DND-41 (cell line): ENCODE measurements at regions not wholly inside any gene's neighbourhood (a gene's known extent, or its start where the extent isn't known, plus 50 kb on each side); places are given as distances from the start of the nearest gene placed in this dataset.

ENCODE experiments used
- ATAC-seq: fragments of 200-7000 bp; cut with Tn5 transposase; 3 replicates; pipeline ENCODE4 v1.9.1; 2021; ENCODE audit warnings: low read depth; ENCODE audit not compliant: insufficient read depth
- DNase-seq: peaks from one replicate; pipeline ENCODE4 v3.0.0-alpha.2; 2020
- H2AFZ ChIP-seq: 2 replicates; pipeline ENCODE4 v1.6.0; 2012; ENCODE audit warnings: low read depth, low read length
- H3K27ac ChIP-seq: 2 replicates; pipeline ENCODE4 v1.5.1; 2012; ENCODE audit warnings: low read length, inconsistent platforms
- H3K27me3 ChIP-seq: fragments of 200-600 bp; sonication (generic); 2 replicates; pipeline ENCODE4 v1.6.0; 2012; ENCODE audit warnings: low read length, mild to moderate bottlenecking, inconsistent platforms; ENCODE audit not compliant: insufficient read depth, poor library complexity
- H3K36me3 ChIP-seq: 2 replicates; pipeline ENCODE4 v1.5.1; 2012; ENCODE audit warnings: low read length, inconsistent platforms; ENCODE audit not compliant: insufficient read depth
- H3K4me1 ChIP-seq: 2 replicates; pipeline ENCODE4 v1.5.1; 2012; ENCODE audit warnings: mild to moderate bottlenecking, low read length; ENCODE audit not compliant: insufficient read depth
- H3K4me2 ChIP-seq: 2 replicates; pipeline ENCODE4 v1.6.0; 2012; ENCODE audit warnings: mild to moderate bottlenecking, moderate library complexity, low read length, inconsistent platforms; ENCODE audit not compliant: insufficient read depth
- H3K4me3 ChIP-seq, 2 experiments: fragments of 200-600 bp in 1 of 2; shearing (Covaris generic) in 1 of 2; 2 replicates each; pipeline ENCODE4 v1.5.1; 2012 to 2016; ENCODE audit warnings: inconsistent platforms in 2 of 2, low read length in 2 of 2, mild to moderate bottlenecking in 2 of 2, low read depth in 1 of 2, moderate library complexity in 1 of 2
- H3K79me2 ChIP-seq: 2 replicates; pipeline ENCODE4 v1.6.0; 2012; ENCODE audit warnings: low read length, inconsistent platforms; ENCODE audit not compliant: insufficient read depth
- H3K9ac ChIP-seq: 2 replicates; pipeline ENCODE4 v1.6.0; 2012; ENCODE audit warnings: low read depth, mild to moderate bottlenecking, inconsistent platforms, low read length, moderate library complexity
- H3K9me3 ChIP-seq: 2 replicates; pipeline ENCODE4 v1.5.1; 2012; ENCODE audit warnings: low read length, moderate library complexity, mild to moderate bottlenecking, inconsistent platforms; ENCODE audit not compliant: insufficient read depth, severe bottlenecking
- H4K20me1 ChIP-seq: 2 replicates; pipeline ENCODE4 v1.6.0; 2012; ENCODE audit warnings: low read length; ENCODE audit not compliant: insufficient read depth
- CTCF ChIP-seq: IDR thresholded peaks from 2 replicates; pipeline ENCODE4 v1.5.1; 2012; ENCODE audit warnings: borderline replicate concordance, low read length, moderate library complexity, mild to moderate bottlenecking; ENCODE audit not compliant: poor library complexity, severe bottlenecking; ENCODE audit errors: extremely low read depth
- EZH2 ChIP-seq: IDR thresholded peaks from 3 replicates; pipeline ENCODE4 v1.6.1; 2012; ENCODE audit warnings: borderline replicate concordance, low read depth, mild to moderate bottlenecking, moderate library complexity, low read length, inconsistent platforms; ENCODE audit not compliant: severe bottlenecking

GRCh38 chr20:22248051-22248667 lies 336.2 kb downstream of the FOXA2 start:
- no peak overlapping the region for H2AFZ ChIP-seq
- TF ChIP-seq EZH2 (no peak), CTCF (peak; percentile 77)
- DNase-seq (no peak), ATAC-seq (no peak)
- no peaks in the 10 kb centered on the region for H3K27me3 ChIP-seq
- no peak overlapping the region for H3K9ac ChIP-seq
- peaks cover 19% of the 10 kb centered on the region for H3K4me1 ChIP-seq
- no peaks in the 10 kb centered on the region for H3K79me2 ChIP-seq
- no peaks in the 10 kb centered on the region for H3K9me3 ChIP-seq
- H3K4me3 ChIP-seq, result no peak overlapping the region
- H3K36me3 ChIP-seq, result no peaks in the 10 kb centered on the region
- H3K4me2 ChIP-seq, result no peak overlapping the region
- H3K27ac ChIP-seq, result no peak overlapping the region
- H4K20me1 ChIP-seq, result no peaks in the 10 kb centered on the region

GRCh38 chr20:22245139-22245538 lies 339.2 kb downstream of the FOXA2 start:
- Histone ChIP-seq H3K4me3 (no peak overlapping the region), H4K20me1 (no peaks in the 10 kb centered on the region), H3K79me2 (no peaks in the 10 kb centered on the region), H2AFZ (no peak overlapping the region), H3K27me3 (no peaks in the 10 kb centered on the region), H3K4me2 (no peak overlapping the region), H3K9me3 (no peaks in the 10 kb centered on the region), H3K4me1 (no peaks in the 10 kb centered on the region; the same call in 1 of the 2 replicates), H3K27ac (no peak overlapping the region), H3K36me3 (no peaks in the 10 kb centered on the region), H3K9ac (no peak overlapping the region)
- ATAC-seq (no peak), DNase-seq (no peak)
- no peak for TF ChIP-seq EZH2
- TF ChIP-seq CTCF, result no peak

DNA sequence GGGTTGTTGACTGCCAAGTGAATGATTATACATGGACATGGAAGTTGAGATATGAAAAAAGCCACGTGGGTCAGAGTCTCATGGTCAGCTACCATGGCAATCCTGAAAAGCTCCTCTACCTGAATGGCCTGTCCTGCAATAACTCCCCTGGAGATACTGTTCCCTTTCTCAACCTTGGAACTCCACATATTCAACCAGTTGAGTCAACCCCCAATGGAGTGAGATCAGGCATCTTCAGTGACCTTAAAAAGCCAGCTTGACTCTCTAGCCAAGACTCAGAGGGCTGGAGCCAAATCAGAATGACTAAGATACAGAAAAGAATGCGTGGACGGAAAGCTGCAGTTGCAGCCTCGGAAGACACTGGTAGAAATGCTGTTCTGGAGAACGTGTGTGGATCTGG lies 341.3 kb downstream of the FOXA2 start:
- Histone ChIP-seq H3K4me3 (no peak overlapping the region), H3K36me3 (no peaks in the 10 kb centered on the region), H3K4me2 (no peak overlapping the region), H3K9ac (no peak overlapping the region), H3K27ac (no peak overlapping the region), H3K79me2 (no peaks in the 10 kb centered on the region), H3K9me3 (no peaks in the 10 kb centered on the region), H3K4me1 (no peaks in the 10 kb centered on the region), H3K27me3 (no peaks in the 10 kb centered on the region), H2AFZ (no peak overlapping the region), H4K20me1 (no peaks in the 10 kb centered on the region)
- ATAC-seq (no peak), DNase-seq (no peak)
- no peak for TF ChIP-seq CTCF
- TF ChIP-seq EZH2, result no peak
